ENCODE measurements at regions not wholly inside any gene's neighbourhood (a gene's known extent, or its start where the extent isn't known, plus 50 kb on each side); places are given as distances from the start of the nearest gene placed in this dataset.

GRCh38 chr9:82216435-82216834 lies 227.9 kb downstream of the SPATA31D1 start:
- no peak for DNase-seq (ENCODE audit: low read depth)

GRCh38 chr9:82223442-82223841 lies 234.9 kb downstream of the SPATA31D1 start:
- DNase-seq (ENCODE audit: low read depth): no peak

- no peak for DNase-seq (ENCODE audit: low read depth)
Observed at GRCh38 chr9:82231411-82231810, 242.8 kb downstream of the SPATA31D1 start.

GRCh38 chr9:82234160-82234943 lies 245.8 kb downstream of the SPATA31D1 start:
- no peak for DNase-seq (ENCODE audit: low read depth)

- no peak for DNase-seq (ENCODE audit: low read depth)
Observed at GRCh38 chr9:82242285-82242963, 253.9 kb downstream of the SPATA31D1 start.

- peak; percentile 38 for DNase-seq (ENCODE audit: low read depth)
Observed at GRCh38 chr9:82247318-82247717, 258.7 kb downstream of the SPATA31D1 start.

- no peak for DNase-seq (ENCODE audit: low read depth)
Observed at GRCh38 chr9:82252116-82252515, 263.5 kb downstream of the SPATA31D1 start.

- DNase-seq (ENCODE audit: low read depth): no peak
Observed at GRCh38 chr9:82254646-82255367, 266.2 kb downstream of the SPATA31D1 start.

- DNase-seq (ENCODE audit: low read depth): peak; percentile 6
Observed at GRCh38 chr9:82255481-82256176, 267.1 kb downstream of the SPATA31D1 start.

GRCh38 chr9:82260691-82261090 lies 272.1 kb downstream of the SPATA31D1 start:
- DNase-seq (ENCODE audit: low read depth): no peak

GRCh38 chr9:82263619-82264018 lies 275.0 kb downstream of the SPATA31D1 start:
- no peak for DNase-seq (ENCODE audit: low read depth)

- peak; percentile 27 for DNase-seq (ENCODE audit: low read depth)
Observed at GRCh38 chr9:82271106-82271561, 282.6 kb downstream of the SPATA31D1 start.

- DNase-seq (ENCODE audit: low read depth): no peak
Observed at GRCh38 chr9:82273121-82273520, 284.5 kb downstream of the SPATA31D1 start.

- DNase-seq (ENCODE audit: low read depth): peak; percentile 26
Observed at GRCh38 chr9:82275258-82275927, 286.8 kb downstream of the SPATA31D1 start.

GRCh38 chr9:82281066-82281465 lies 292.5 kb downstream of the SPATA31D1 start:
- no peak for DNase-seq (ENCODE audit: low read depth)

- no peak for DNase-seq (ENCODE audit: low read depth)
Observed at GRCh38 chr9:82284758-82285157, 296.2 kb downstream of the SPATA31D1 start.

GRCh38 chr9:82295181-82295580 lies 306.6 kb downstream of the SPATA31D1 start:
- DNase-seq (ENCODE audit: low read depth): no peak

GRCh38 chr9:82299870-82300269 lies 311.3 kb downstream of the SPATA31D1 start:
- no peak for DNase-seq (ENCODE audit: low read depth)

GRCh38 chr9:82302968-82303655 lies 314.5 kb downstream of the SPATA31D1 start:
- DNase-seq (ENCODE audit: low read depth): no peak

- no peak for DNase-seq (ENCODE audit: low read depth)
Observed at GRCh38 chr9:82308836-82309235, 320.3 kb downstream of the SPATA31D1 start.

GRCh38 chr9:82313697-82314096 lies 325.1 kb downstream of the SPATA31D1 start:
- DNase-seq (ENCODE audit: low read depth): no peak

Data from renal cortical epithelial cell (primary cell).